Immature natural killer cell (primary cell): ENCODE measurements at regions not wholly inside any gene's neighbourhood (a gene's known extent, or its start where the extent isn't known, plus 50 kb on each side); places are given as distances from the start of the nearest gene placed in this dataset.
"Not testable (repeated sequence)": the region's sequence is repeated elsewhere in the genome, so short reads cannot be mapped to it uniquely, and the experiment has no call there.

ENCODE experiments used
- DNase-seq, 3 donors: peaks; one replicate each; pipeline ENCODE4 v3.0.0; 2022; ENCODE audit warnings: mixed read lengths in 1 of 3
- H3K27ac Mint-ChIP-seq, 6 donors: one replicate each; pipeline ENCODE4 v1.8.0; 2020; ENCODE audit warnings: mixed read lengths in 6 of 6, mild to moderate bottlenecking in 5 of 6, inconsistent platforms in 4 of 6, moderate library complexity in 3 of 6
- H3K27me3 Mint-ChIP-seq, 3 donors: one replicate each; pipeline ENCODE4 v1.8.0; 2020 to 2021; ENCODE audit warnings: low read depth in 3 of 3, mild to moderate bottlenecking in 3 of 3, mixed read lengths in 3 of 3, moderate library complexity in 3 of 3, inconsistent platforms in 1 of 3
- H3K36me3 Mint-ChIP-seq, 3 donors: one replicate each; pipeline ENCODE4 v1.8.0; 2020; ENCODE audit warnings: mixed read lengths in 3 of 3, inconsistent platforms in 2 of 3, mild to moderate bottlenecking in 2 of 3
- H3K4me1 Mint-ChIP-seq, 2 donors: one replicate each; pipeline ENCODE4 v1.8.0; 2020; ENCODE audit warnings: inconsistent platforms in 2 of 2, mild to moderate bottlenecking in 2 of 2, mixed read lengths in 2 of 2, moderate library complexity in 1 of 2
- H3K4me3 Mint-ChIP-seq, 5 donors: one replicate each; pipeline ENCODE4 v1.8.0; 2020; ENCODE audit warnings: mild to moderate bottlenecking in 5 of 5, mixed read lengths in 5 of 5, inconsistent platforms in 3 of 5, moderate library complexity in 3 of 5
- H3K9me3 Mint-ChIP-seq, 6 donors: one replicate each; pipeline ENCODE4 v1.8.0; 2020; ENCODE audit warnings: mild to moderate bottlenecking in 6 of 6, mixed read lengths in 6 of 6, inconsistent platforms in 4 of 6, moderate library complexity in 3 of 6

DNA sequence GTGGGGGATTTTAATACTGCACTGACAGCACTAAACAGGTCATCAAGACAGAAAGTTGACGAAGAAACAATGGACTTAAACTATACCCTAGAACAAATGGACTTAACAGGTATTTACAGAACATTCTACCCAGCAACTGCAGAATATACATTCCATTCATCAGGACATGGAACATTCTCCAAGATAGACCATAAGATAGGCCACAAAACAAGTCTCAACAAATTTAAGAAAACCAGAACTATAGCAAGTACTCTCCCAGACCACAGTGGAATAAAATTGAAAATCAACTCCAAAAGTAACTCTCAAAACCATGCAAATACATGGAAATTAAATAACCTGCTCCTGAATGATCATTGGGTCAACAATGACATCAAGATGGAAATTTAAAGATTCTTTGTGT lies 218.3 kb downstream of the SYK start:
- H3K27me3 Mint-ChIP-seq, result peaks cover 0 to 13% (median 12%) of the 10 kb centered on the region in 3 donors
- H3K4me1 Mint-ChIP-seq, H3K36me3 Mint-ChIP-seq, DNase-seq, H3K27ac Mint-ChIP-seq, H3K4me3 Mint-ChIP-seq: not testable (repeated sequence)
- peaks cover 0 to 13% (median 0%) of the 10 kb centered on the region in 6 donors for H3K9me3 Mint-ChIP-seq

DNA sequence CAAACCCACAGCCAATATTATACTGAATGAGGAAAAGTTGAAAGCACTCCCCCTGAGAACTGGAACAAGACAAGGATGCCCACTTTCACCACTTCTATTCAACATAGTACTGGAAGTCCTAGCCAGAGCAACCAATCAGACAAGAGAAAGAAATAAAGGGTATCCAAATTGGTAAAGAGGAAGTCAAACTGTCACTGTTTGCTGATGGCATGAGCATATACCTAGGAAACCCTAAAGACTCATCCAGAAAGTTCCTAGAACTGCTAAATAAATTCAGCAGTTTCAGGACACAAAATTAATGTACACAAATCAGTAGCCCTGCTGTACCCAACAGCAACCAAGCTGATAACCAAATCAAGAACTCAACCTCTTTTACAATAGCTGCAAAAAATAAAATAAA lies 220.0 kb downstream of the SYK start:
- Mint-ChIP-seq H3K27me3 (peaks cover 0 to 12% (median 8%) of the 10 kb centered on the region in 3 donors), H3K9me3 (peaks cover 0 to 13% (median 0%) of the 10 kb centered on the region in 6 donors)
- H3K4me3 Mint-ChIP-seq, H3K36me3 Mint-ChIP-seq, DNase-seq, H3K4me1 Mint-ChIP-seq, H3K27ac Mint-ChIP-seq: not testable (repeated sequence)

GRCh38 chr9:91023741-91024140 lies 222.1 kb downstream of the SYK start:
- no peaks in the 10 kb centered on the region for H3K36me3 Mint-ChIP-seq
- no peaks in the 10 kb centered on the region for H3K4me1 Mint-ChIP-seq
- peaks cover 0 to 11% (median 6%) of the 10 kb centered on the region in 3 donors for H3K27me3 Mint-ChIP-seq
- H3K27ac Mint-ChIP-seq, result no peak overlapping the region
- peaks cover 0 to 8% (median 0%) of the 10 kb centered on the region in 6 donors for H3K9me3 Mint-ChIP-seq
- no peak for DNase-seq
- H3K4me3 Mint-ChIP-seq, result no peak overlapping the region

- no peaks in the 10 kb centered on the region for H3K4me1 Mint-ChIP-seq
These were observed 223.2 kb downstream of the SYK start for GRCh38 chr9:91024841-91025240.

GRCh38 chr9:91025856-91026255 lies 224.2 kb downstream of the SYK start:
- Mint-ChIP-seq H3K27me3 (peaks cover 0 to 6% (median 5%) of the 10 kb centered on the region in 3 donors), H3K36me3 (no peaks in the 10 kb centered on the region), H3K9me3 (no peaks in the 10 kb centered on the region), H3K27ac (no peak overlapping the region), H3K4me3 (no peak overlapping the region), H3K4me1 (no peaks in the 10 kb centered on the region)
- no peak for DNase-seq

More at GRCh38 chr9:91024841-91025240, 223.2 kb downstream of the SYK start:
- no peaks in the 10 kb centered on the region for H3K36me3 Mint-ChIP-seq
- H3K9me3 Mint-ChIP-seq, result no peaks in the 10 kb centered on the region
- no peak for DNase-seq
- H3K27ac Mint-ChIP-seq, result no peak overlapping the region
- peaks cover 0 to 8% (median 7%) of the 10 kb centered on the region in 3 donors for H3K27me3 Mint-ChIP-seq
- no peak overlapping the region for H3K4me3 Mint-ChIP-seq

DNA sequence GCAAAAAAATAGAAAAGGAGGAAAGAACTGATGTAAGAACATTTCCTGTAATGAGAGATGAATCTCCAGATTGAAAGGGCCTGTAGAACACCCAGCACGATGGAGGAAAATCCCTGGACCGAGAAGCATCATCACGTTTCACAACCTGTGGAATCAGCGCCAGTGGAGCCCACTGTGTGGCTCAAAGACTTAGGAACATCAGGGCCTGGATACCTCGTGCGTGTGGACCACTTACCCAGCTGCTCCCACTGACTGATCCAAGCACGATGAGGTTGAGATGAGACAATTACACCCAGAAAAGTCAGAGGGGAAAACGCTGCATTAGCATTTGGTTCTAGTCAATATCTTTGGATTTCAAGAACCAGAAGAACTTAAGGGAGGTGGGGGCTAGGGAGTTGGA lies 224.6 kb downstream of the SYK start:
- Mint-ChIP-seq H3K27me3 (peaks cover 0 to 5% (median 2%) of the 10 kb centered on the region in 3 donors), H3K27ac (no peak overlapping the region), H3K9me3 (no peaks in the 10 kb centered on the region), H3K4me1 (no peaks in the 10 kb centered on the region), H3K36me3 (no peaks in the 10 kb centered on the region), H3K4me3 (no peak overlapping the region)
- no peak for DNase-seq

DNA sequence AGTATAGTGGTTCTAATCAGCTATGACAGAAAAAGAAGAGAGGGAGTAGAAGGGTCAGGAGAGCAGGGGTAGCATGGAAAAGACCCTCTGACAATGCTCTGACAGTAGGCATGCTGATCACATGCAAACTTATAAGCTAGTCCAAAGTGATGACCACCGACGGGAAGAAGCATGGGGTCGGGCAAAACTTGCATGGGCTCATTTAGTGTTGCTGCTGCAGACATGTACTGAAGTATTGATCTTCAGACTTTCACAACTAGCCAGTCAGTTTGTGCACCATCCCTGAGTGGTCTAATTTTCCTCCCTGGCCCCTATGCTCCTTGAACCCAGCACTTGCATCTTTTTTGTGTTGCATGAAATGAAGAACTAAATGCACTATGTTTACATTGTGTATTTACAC lies 225.4 kb downstream of the SYK start:
- Mint-ChIP-seq H3K4me1 (no peaks in the 10 kb centered on the region), H3K9me3 (peaks cover 0 to 2% (median 0%) of the 10 kb centered on the region in 6 donors), H3K27me3 (peaks cover 2 to 5% (median 2%) of the 10 kb centered on the region in 3 donors), H3K27ac (no peak overlapping the region), H3K36me3 (no peaks in the 10 kb centered on the region), H3K4me3 (no peak overlapping the region)
- DNase-seq, result no peak

GRCh38 chr9:91028166-91028827 lies 226.7 kb downstream of the SYK start:
- no peak overlapping the region for H3K27ac Mint-ChIP-seq
- no peak for DNase-seq
- H3K4me1 Mint-ChIP-seq, result no peaks in the 10 kb centered on the region
- H3K9me3 Mint-ChIP-seq, result peaks cover 0 to 2% (median 0%) of the 10 kb centered on the region in 6 donors
- peaks cover 2 to 6% (median 2%) of the 10 kb centered on the region in 3 donors for H3K27me3 Mint-ChIP-seq
- no peaks in the 10 kb centered on the region for H3K36me3 Mint-ChIP-seq
- H3K4me3 Mint-ChIP-seq, result no peak overlapping the region

GRCh38 chr9:91029650-91030361 lies 228.2 kb downstream of the SYK start:
- peaks cover 0 to 2% of the 10 kb centered on the region in 2 donors for H3K4me1 Mint-ChIP-seq
- no peak overlapping the region for H3K4me3 Mint-ChIP-seq
- no peaks in the 10 kb centered on the region for H3K36me3 Mint-ChIP-seq
- H3K27ac Mint-ChIP-seq, result no peak overlapping the region
- no peak for DNase-seq
- peaks cover 2 to 3% (median 2%) of the 10 kb centered on the region in 3 donors for H3K27me3 Mint-ChIP-seq
- H3K9me3 Mint-ChIP-seq, result peaks cover 0 to 2% (median 0%) of the 10 kb centered on the region in 6 donors

DNA sequence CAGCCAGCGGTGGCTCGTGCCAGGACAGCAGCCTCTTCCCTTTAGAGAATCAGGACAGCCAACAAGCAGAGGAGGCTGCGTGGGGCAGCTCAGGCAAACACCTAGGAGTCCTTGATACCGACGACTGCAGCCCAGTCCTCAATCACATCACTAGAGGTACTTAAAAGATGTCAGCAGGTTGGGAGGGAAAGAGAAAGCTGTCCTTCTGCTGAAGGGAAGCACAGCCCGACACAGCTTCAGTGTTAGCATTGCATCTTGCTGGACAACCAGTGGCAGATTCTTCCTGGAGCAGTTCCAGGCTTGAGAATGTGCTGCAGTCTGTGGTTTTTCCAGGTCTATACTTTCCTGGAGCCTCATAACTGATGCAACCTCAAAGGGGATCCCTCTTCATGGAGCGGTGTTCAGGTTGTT lies 230.5 kb downstream of the SYK start:
- H3K9me3 Mint-ChIP-seq, result peaks cover 0 to 2% (median 0%) of the 10 kb centered on the region in 6 donors
- H3K36me3 Mint-ChIP-seq, result no peaks in the 10 kb centered on the region
- no peak for DNase-seq
- H3K27ac Mint-ChIP-seq, result no peak overlapping the region
- H3K4me1 Mint-ChIP-seq, result peaks cover 15 to 18% of the 10 kb centered on the region in 2 donors
- H3K27me3 Mint-ChIP-seq, result peaks cover 2 to 9% (median 9%) of the 10 kb centered on the region in 3 donors
- no peak overlapping the region for H3K4me3 Mint-ChIP-seq

DNA sequence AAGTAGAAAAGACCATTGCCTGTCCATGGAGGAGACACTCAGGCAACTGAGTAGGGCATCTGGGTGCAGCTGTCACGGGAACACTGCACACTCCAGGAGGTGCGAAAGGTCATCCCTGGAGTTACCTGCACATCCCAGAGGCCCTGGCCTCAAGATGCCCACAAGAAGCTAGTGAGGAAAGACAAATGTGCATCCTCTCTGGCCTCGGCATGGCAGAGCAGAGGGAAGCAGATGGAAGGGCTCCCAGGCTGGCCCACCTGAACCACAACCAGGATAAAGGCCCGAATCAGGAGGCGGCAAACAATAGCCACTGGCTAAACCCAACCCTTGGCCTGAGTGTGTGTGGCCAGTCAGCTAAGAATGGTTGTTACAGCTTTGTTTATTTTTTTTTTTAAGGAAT lies 231.7 kb downstream of the SYK start:
- H3K4me1 Mint-ChIP-seq, result peaks cover 24 to 29% of the 10 kb centered on the region in 2 donors
- H3K27me3 Mint-ChIP-seq, result peaks cover 2 to 11% (median 9%) of the 10 kb centered on the region in 3 donors
- no peak overlapping the region for H3K27ac Mint-ChIP-seq
- no peaks in the 10 kb centered on the region for H3K36me3 Mint-ChIP-seq
- DNase-seq, result no peak
- peaks cover 0 to 2% (median 0%) of the 10 kb centered on the region in 6 donors for H3K9me3 Mint-ChIP-seq
- no peak overlapping the region for H3K4me3 Mint-ChIP-seq

GRCh38 chr9:91033797-91034196 lies 232.2 kb downstream of the SYK start:
- Mint-ChIP-seq H3K4me1 (peaks cover 29 to 34% of the 10 kb centered on the region in 2 donors), H3K27me3 (peaks cover 2 to 11% (median 9%) of the 10 kb centered on the region in 3 donors), H3K9me3 (peaks cover 0 to 2% (median 0%) of the 10 kb centered on the region in 6 donors), H3K27ac (no peak overlapping the region), H3K4me3 (no peak overlapping the region), H3K36me3 (no peaks in the 10 kb centered on the region)
- DNase-seq, result peak; percentile 11 to 40 (median 18)

GRCh38 chr9:91034521-91034920 lies 232.9 kb downstream of the SYK start:
- H3K9me3 Mint-ChIP-seq, result peaks cover 0 to 2% (median 0%) of the 10 kb centered on the region in 6 donors
- H3K27me3 Mint-ChIP-seq, result peaks cover 2 to 11% (median 9%) of the 10 kb centered on the region in 3 donors
- DNase-seq, result no peak
- no peak overlapping the region for H3K4me3 Mint-ChIP-seq
- peaks cover 34 to 41% of the 10 kb centered on the region in 2 donors for H3K4me1 Mint-ChIP-seq
- peak overlapping the region in 1 of 6 donors; percentile 69 for H3K27ac Mint-ChIP-seq
- H3K36me3 Mint-ChIP-seq, result no peaks in the 10 kb centered on the region
